Kidney epithelial cell (primary cell): ENCODE measurements at regions not wholly inside any gene's neighbourhood (a gene's known extent, or its start where the extent isn't known, plus 50 kb on each side); places are given as distances from the start of the nearest gene placed in this dataset.

Experiments used
- DNase-seq: peaks from one replicate; pipeline ENCODE4 v3.0.0-alpha.2; 2010; ENCODE audit warnings: low read depth
- H3K27me3 ChIP-seq: 2 replicates; pipeline ENCODE4 v1.6.0; 2011; ENCODE audit warnings: low read length; ENCODE audit not compliant: control insufficient read depth, insufficient read depth
- H3K36me3 ChIP-seq: 2 replicates; pipeline ENCODE4 v1.5.1; 2011; ENCODE audit warnings: low read length; ENCODE audit not compliant: control insufficient read depth, insufficient read depth
- H3K4me3 ChIP-seq: 2 replicates; pipeline ENCODE4 v1.5.1; 2011; ENCODE audit warnings: low read depth, mild to moderate bottlenecking, control low read depth, low read length
- TF ChIP-seq, protein P1 (sequence below): IDR thresholded peaks from 2 replicates; pipeline ENCODE4 v1.5.1; 2011; ENCODE audit warnings: mild to moderate bottlenecking, moderate library complexity, low read length, control low read depth, inconsistent platforms; ENCODE audit not compliant: insufficient read depth, poor library complexity, severe bottlenecking

DNA sequence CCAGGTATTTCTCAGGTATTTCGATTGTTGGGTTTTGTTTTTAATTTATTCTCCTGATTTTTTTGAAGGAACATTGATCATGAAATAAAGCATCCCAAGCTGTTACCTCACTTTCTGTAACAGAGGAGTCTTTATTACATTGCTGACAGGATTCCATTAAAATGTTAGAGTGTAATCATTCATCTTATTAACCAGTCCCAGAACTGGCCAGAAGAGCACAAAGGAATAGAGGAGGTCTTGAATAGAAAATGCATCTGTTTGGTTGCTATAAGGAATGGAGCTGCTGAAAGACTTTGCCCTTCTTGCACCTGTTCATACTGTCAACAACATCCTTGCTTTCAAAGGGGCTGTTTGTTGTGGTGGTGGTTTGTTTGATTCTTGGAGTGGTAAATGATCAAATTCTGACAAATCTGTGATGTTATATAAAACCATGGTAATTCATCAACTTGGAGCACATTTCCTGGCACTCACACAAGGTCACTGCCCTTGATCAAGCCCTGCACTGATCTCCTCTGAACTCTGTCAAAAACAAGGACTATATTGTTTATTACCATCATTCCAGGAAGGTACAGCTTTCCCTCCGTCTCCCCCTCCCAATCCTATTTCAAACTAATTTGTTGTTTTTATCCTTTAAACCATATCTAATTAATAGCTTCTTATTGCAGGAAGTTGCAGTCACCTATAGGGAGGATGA, 215.8 kb downstream of the PCDH19 start:
- TF ChIP-seq, protein P1, sequence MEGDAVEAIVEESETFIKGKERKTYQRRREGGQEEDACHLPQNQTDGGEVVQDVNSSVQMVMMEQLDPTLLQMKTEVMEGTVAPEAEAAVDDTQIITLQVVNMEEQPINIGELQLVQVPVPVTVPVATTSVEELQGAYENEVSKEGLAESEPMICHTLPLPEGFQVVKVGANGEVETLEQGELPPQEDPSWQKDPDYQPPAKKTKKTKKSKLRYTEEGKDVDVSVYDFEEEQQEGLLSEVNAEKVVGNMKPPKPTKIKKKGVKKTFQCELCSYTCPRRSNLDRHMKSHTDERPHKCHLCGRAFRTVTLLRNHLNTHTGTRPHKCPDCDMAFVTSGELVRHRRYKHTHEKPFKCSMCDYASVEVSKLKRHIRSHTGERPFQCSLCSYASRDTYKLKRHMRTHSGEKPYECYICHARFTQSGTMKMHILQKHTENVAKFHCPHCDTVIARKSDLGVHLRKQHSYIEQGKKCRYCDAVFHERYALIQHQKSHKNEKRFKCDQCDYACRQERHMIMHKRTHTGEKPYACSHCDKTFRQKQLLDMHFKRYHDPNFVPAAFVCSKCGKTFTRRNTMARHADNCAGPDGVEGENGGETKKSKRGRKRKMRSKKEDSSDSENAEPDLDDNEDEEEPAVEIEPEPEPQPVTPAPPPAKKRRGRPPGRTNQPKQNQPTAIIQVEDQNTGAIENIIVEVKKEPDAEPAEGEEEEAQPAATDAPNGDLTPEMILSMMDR: no peak
- DNase-seq: no peak
- H3K4me3 ChIP-seq: no peak overlapping the region
- no peaks in the 10 kb centered on the region for H3K27me3 ChIP-seq
- no peaks in the 10 kb centered on the region for H3K36me3 ChIP-seq
